Endothelial cell of umbilical vein (primary cell): ENCODE measurements at regions not wholly inside any gene's neighbourhood (a gene's known extent, or its start where the extent isn't known, plus 50 kb on each side); places are given as distances from the start of the nearest gene placed in this dataset.

Experiments used
- CTCF ChIP-seq, 2 donors: IDR thresholded peaks; 1 replicate in 1 of 2; 2 replicates in 1 of 2; pipeline ENCODE4 v1.5.1; 2011; ENCODE audit warnings: low read length in 2 of 2, mild to moderate bottlenecking in 2 of 2, moderate library complexity in 2 of 2, control low read depth in 1 of 2, inconsistent platforms in 1 of 2, low read depth in 1 of 2; ENCODE audit not compliant: insufficient read depth in 1 of 2; ENCODE audit errors: extremely low read depth in 1 of 2
- EZH2 ChIP-seq: IDR thresholded peaks from 2 replicates; pipeline ENCODE4 v1.6.1; 2012; ENCODE audit warnings: borderline replicate concordance, low read depth, mild to moderate bottlenecking, moderate library complexity, low read length, inconsistent platforms; ENCODE audit not compliant: severe bottlenecking
- FOS ChIP-seq: IDR thresholded peaks from 2 replicates; pipeline ENCODE4 v1.6.1; 2011; ENCODE audit warnings: mild to moderate bottlenecking, low read length, moderate library complexity, borderline replicate concordance; ENCODE audit not compliant: insufficient read depth
- GATA2 ChIP-seq: IDR thresholded peaks from 2 replicates; pipeline ENCODE4 v1.7.0; 2011; ENCODE audit warnings: low read depth, mild to moderate bottlenecking, moderate library complexity, mixed read lengths, low read length; ENCODE audit not compliant: insufficient read length, insufficient read depth
- JUN ChIP-seq: IDR thresholded peaks from 2 replicates; pipeline ENCODE4 v1.6.1; 2011; ENCODE audit warnings: borderline replicate concordance, low read depth; ENCODE audit not compliant: insufficient read length, insufficient read depth
- MYC ChIP-seq: IDR thresholded peaks from one replicate; pipeline ENCODE4 v1.6.1; 2011; ENCODE audit warnings: mild to moderate bottlenecking, low read depth, low read length
- POLR2A ChIP-seq: IDR thresholded peaks from 2 replicates; pipeline ENCODE4 v1.6.1; 2012; ENCODE audit warnings: low read depth, mild to moderate bottlenecking, control low read depth, low read length
- POLR2AphosphoS5 ChIP-seq: IDR thresholded peaks from 2 replicates; pipeline ENCODE4 v1.6.1; 2012; ENCODE audit warnings: low read depth, mild to moderate bottlenecking, control low read depth, low read length, moderate library complexity; ENCODE audit not compliant: insufficient read depth
- TF ChIP-seq, protein P1 (sequence below): IDR thresholded peaks from 2 replicates; pipeline ENCODE4 v1.6.1; 2011; ENCODE audit not compliant: insufficient read depth, insufficient read length

DNA sequence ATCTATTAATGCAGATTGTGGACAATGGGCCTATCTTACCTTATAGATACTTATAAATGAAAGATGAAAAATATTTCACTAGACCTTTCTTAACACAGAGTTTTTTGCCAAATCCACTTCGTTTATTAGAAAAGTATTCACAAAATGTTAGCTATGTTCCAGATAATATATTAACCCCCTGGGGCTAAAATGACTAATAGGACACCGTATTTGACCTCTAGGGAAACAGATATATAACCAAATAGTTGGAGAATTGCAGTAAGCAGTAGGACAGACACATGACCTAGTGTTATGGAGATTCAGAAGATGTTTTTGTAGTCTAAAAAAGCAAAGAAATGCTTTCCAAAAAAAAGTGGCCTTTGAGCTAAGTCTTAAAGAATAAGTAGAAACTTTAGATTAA is 106.9 kb downstream of the SEC16B start:
- TF ChIP-seq JUN = no peak
- no peak for TF ChIP-seq CTCF (IDR thresholded peaks at IDR 0.05; ENCODE audit: extremely low read depth in 1 of 2, insufficient read depth in 1 of 2, low read depth in 1 of 2, low read length in 2 of 2)
- no peak for TF ChIP-seq EZH2
- TF ChIP-seq POLR2A = no peak
- TF ChIP-seq MYC = no peak
- no peak for TF ChIP-seq POLR2AphosphoS5
- TF ChIP-seq, protein P1, sequence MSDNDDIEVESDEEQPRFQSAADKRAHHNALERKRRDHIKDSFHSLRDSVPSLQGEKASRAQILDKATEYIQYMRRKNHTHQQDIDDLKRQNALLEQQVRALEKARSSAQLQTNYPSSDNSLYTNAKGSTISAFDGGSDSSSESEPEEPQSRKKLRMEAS = no peak
- no peak for TF ChIP-seq GATA2
- TF ChIP-seq FOS = no peak
